OCI-LY3 (cell line): ENCODE measurements at regions not wholly inside any gene's neighbourhood (a gene's known extent, or its start where the extent isn't known, plus 50 kb on each side); places are given as distances from the start of the nearest gene placed in this dataset.

Experiments
- EZH2phosphoT487 ChIP-seq: fragments of 200-600 bp; shearing (Covaris generic); IDR thresholded peaks from 2 replicates; pipeline ENCODE4 v1.6.1; 2018; ENCODE audit warnings: antibody characterized with exemption, mixed run types, low read depth
- TF ChIP-seq, protein P1 (sequence below): fragments of 200-600, 300-600 bp; sonication (generic); IDR thresholded peaks from 2 replicates; pipeline ENCODE4 v1.5.1; 2014; ENCODE audit warnings: antibody characterized with exemption, low read length, low read depth

DNA sequence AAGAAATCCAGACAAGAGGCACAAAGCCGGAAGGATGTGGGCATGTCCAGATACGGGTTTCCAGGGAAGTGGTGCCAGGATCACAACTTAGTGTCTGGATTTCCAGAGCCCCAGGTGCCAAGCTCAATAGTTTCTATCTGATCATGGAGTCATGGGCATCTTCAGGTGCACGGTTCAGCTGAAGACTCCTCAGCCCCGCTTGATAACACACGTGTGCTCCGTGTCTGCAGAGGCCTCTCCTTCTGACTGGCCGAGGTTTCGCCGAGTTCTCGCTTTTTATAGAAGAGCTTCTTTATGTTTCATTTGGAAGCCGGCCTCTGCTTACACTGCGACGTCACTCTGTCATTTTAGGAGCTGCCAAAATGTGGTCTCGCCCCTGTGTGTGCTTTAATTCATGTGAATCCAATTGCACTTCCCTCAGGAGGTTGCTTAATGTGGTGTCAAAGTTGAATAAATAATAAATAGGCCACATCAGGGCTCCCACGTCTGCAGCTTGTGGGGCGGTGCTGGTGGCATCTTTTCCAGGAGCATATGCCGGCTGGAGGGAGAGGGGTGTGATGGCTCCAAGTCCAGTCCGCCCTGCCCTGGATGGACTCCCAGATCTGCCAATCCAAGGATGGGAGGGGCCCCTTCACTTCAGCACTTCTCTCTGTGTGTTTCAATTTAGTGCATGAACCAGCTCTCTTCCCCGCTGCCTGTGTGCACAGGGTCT, 1410.8 kb downstream of the TBC1D22A start:
- TF ChIP-seq, protein P1, sequence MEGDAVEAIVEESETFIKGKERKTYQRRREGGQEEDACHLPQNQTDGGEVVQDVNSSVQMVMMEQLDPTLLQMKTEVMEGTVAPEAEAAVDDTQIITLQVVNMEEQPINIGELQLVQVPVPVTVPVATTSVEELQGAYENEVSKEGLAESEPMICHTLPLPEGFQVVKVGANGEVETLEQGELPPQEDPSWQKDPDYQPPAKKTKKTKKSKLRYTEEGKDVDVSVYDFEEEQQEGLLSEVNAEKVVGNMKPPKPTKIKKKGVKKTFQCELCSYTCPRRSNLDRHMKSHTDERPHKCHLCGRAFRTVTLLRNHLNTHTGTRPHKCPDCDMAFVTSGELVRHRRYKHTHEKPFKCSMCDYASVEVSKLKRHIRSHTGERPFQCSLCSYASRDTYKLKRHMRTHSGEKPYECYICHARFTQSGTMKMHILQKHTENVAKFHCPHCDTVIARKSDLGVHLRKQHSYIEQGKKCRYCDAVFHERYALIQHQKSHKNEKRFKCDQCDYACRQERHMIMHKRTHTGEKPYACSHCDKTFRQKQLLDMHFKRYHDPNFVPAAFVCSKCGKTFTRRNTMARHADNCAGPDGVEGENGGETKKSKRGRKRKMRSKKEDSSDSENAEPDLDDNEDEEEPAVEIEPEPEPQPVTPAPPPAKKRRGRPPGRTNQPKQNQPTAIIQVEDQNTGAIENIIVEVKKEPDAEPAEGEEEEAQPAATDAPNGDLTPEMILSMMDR = no peak
- TF ChIP-seq EZH2phosphoT487 = no peak
